Vagina (tissue), 2 donors: ENCODE measurements at regions not wholly inside any gene's neighbourhood (a gene's known extent, or its start where the extent isn't known, plus 50 kb on each side); places are given as distances from the start of the nearest gene placed in this dataset.
A peak's percentile ranks its signal among the peaks of the same experiment; 100 is the strongest.

ENCODE experiments used
- DNase-seq, 2 donors: peaks; one replicate each; pipeline ENCODE4 v3.0.0-alpha.2; 2017; ENCODE audit errors: extremely low spot score in 2 of 2
- H3K27ac ChIP-seq: fragments of 200-600 bp; sonication (generic); one replicate; pipeline ENCODE4 v1.5.1; 2019
- H3K27me3 ChIP-seq: fragments of 200-600 bp; sonication (generic); one replicate; pipeline ENCODE4 v1.5.1; 2019
- H3K36me3 ChIP-seq, 2 donors: fragments of 200-600 bp; sonication (generic); one replicate each; pipeline ENCODE4 v1.5.1; 2017 to 2019
- H3K4me1 ChIP-seq: fragments of 200-600 bp; sonication (generic); one replicate; pipeline ENCODE4 v1.5.1; 2019
- H3K4me3 ChIP-seq, 2 donors: fragments of 200-600 bp; sonication (generic); 1 replicate in 1 of 2; 2 replicates in 1 of 2; pipeline ENCODE4 v1.5.1; 2016 to 2019
- H3K9me3 ChIP-seq: fragments of 200-600 bp; sonication (generic); one replicate; pipeline ENCODE4 v1.5.1; 2019
- CTCF ChIP-seq, 3 experiments: fragments of 450-650 bp in 2 of 3; fragments of 200-600 bp in 1 of 3; sonication (generic) in 1 of 3; IDR thresholded peaks; one replicate each; pipeline ENCODE4 v1.5.1; 2017 to 2019; ENCODE audit warnings: antibody characterized with exemption in 3 of 3, mild to moderate bottlenecking in 2 of 3, moderate library complexity in 2 of 3
- POLR2A ChIP-seq, 2 donors: fragments of 450-650 bp; IDR thresholded peaks; one replicate each; pipeline ENCODE4 v1.6.1; 2017; ENCODE audit warnings: antibody characterized with exemption in 2 of 2, mild to moderate bottlenecking in 2 of 2, moderate library complexity in 2 of 2
- POLR2AphosphoS5 ChIP-seq, 2 donors: sonication (generic); formaldehyde crosslinking; IDR thresholded peaks; one replicate each; pipeline ENCODE4 v1.9.0; 2017; ENCODE audit warnings: antibody characterized with exemption in 2 of 2, mild to moderate bottlenecking in 2 of 2, low read depth in 1 of 2; ENCODE audit not compliant: insufficient read depth in 1 of 2
- intact Hi-C: fragments of 100-400 bp; cut with DNase I; formaldehyde crosslinking; loops from one replicate; pipeline ENCODE4 v1.15.1; 2023

- Histone ChIP-seq H3K9me3 (no peaks in the 10 kb centered on the region), H3K27me3 (no peaks in the 10 kb centered on the region), H3K36me3 (no peaks in the 10 kb centered on the region), H3K4me1 (peaks cover 31% of the 10 kb centered on the region), H3K27ac (peak overlapping the region; percentile 84), H3K4me3 (no peak overlapping the region)
- intact Hi-C loops: no loop called here
- no peak for TF ChIP-seq CTCF (IDR thresholded peaks at IDR 0.05)
- DNase-seq: no peak
Observed at GRCh38 chr15:95168951-95169431, 937.6 kb downstream of the MCTP2 start.

GRCh38 chr15:95169541-95170459, 938.4 kb downstream of the MCTP2 start:
- intact Hi-C loops: no loop called here
- peak overlapping the region; percentile 84 for H3K27ac ChIP-seq
- H3K36me3 ChIP-seq: no peaks in the 10 kb centered on the region
- no peaks in the 10 kb centered on the region for H3K27me3 ChIP-seq
- TF ChIP-seq POLR2AphosphoS5 (IDR thresholded peaks at IDR 0.05; ENCODE audit: insufficient read depth in 1 of 2, low read depth in 1 of 2) (peak; percentile 40 to 49), CTCF (IDR thresholded peaks at IDR 0.05) (no peak)
- H3K4me3 ChIP-seq: peak overlapping the region; percentile 25 to 33
- peak in 1 of 2 donors; percentile 96 for DNase-seq
- peaks cover 31% of the 10 kb centered on the region for H3K4me1 ChIP-seq
- no peaks in the 10 kb centered on the region for H3K9me3 ChIP-seq

GRCh38 chr15:95170561-95171380, 939.4 kb downstream of the MCTP2 start:
- no peaks in the 10 kb centered on the region for H3K36me3 ChIP-seq
- no peak for DNase-seq

GRCh38 chr15:95171564-95171963, 940.2 kb downstream of the MCTP2 start:
- Histone ChIP-seq H3K9me3 (no peaks in the 10 kb centered on the region), H3K36me3 (no peaks in the 10 kb centered on the region), H3K4me1 (peaks cover 35% of the 10 kb centered on the region), H3K4me3 (no peak overlapping the region), H3K27ac (peak overlapping the region; percentile 84), H3K27me3 (no peaks in the 10 kb centered on the region)
- intact Hi-C loops: no loop called here
- no peak for DNase-seq
- TF ChIP-seq CTCF (IDR thresholded peaks at IDR 0.05) (no peak), POLR2A (IDR thresholded peaks at IDR 0.05) (no peak), POLR2AphosphoS5 (IDR thresholded peaks at IDR 0.05; ENCODE audit: insufficient read depth in 1 of 2, low read depth in 1 of 2) (no peak)

More at GRCh38 chr15:95170561-95171380, 939.4 kb downstream of the MCTP2 start:
- H3K27me3 ChIP-seq: no peaks in the 10 kb centered on the region
- H3K27ac ChIP-seq: peak overlapping the region; percentile 84
- H3K4me1 ChIP-seq: peaks cover 35% of the 10 kb centered on the region
- no peak for TF ChIP-seq POLR2A (IDR thresholded peaks at IDR 0.05)
- TF ChIP-seq POLR2AphosphoS5 (IDR thresholded peaks at IDR 0.05; ENCODE audit: insufficient read depth in 1 of 2, low read depth in 1 of 2): no peak
- no peak for TF ChIP-seq CTCF (IDR thresholded peaks at IDR 0.05)
- H3K9me3 ChIP-seq: no peaks in the 10 kb centered on the region
- peak overlapping the region; percentile 25 to 33 for H3K4me3 ChIP-seq
- intact Hi-C loops: no loop called here
